Stimulated activated CD8-positive, alpha-beta memory T cell treated with anti-CD3 and anti-CD28 coated beads, Interleukin-15, amount 100 ng/mL, for 1 hour (primary cell): ENCODE measurements at regions not wholly inside any gene's neighbourhood (a gene's known extent, or its start where the extent isn't known, plus 50 kb on each side); places are given as distances from the start of the nearest gene placed in this dataset.

Experiments used
- DNase-seq: peaks from one replicate; pipeline ENCODE4 v3.0.0-alpha.2; 2020; ENCODE audit warnings: low read depth

GRCh38 chr11:116598556-116598955 lies 174.2 kb downstream of the BUD13 start:
- DNase-seq = no peak

DNA sequence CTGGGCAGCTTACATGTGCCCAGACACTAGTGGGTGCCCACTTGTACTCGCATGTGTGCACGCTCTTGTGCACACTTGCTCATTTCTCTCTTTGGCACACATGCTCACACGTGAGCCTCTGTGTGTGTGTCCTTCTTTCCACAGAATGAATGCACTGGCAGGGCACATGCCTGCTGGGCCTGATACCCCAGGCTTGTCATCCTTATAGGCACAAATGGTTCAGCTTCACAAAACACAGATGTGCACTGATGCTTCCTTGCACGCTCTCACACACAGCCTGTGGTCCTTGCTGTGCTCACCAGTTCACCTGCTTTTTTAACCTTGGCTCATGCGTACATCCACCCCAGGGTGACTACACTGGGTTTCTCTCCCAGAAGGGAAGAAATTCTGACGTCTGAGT lies 174.8 kb downstream of the BUD13 start:
- no peak for DNase-seq

DNA sequence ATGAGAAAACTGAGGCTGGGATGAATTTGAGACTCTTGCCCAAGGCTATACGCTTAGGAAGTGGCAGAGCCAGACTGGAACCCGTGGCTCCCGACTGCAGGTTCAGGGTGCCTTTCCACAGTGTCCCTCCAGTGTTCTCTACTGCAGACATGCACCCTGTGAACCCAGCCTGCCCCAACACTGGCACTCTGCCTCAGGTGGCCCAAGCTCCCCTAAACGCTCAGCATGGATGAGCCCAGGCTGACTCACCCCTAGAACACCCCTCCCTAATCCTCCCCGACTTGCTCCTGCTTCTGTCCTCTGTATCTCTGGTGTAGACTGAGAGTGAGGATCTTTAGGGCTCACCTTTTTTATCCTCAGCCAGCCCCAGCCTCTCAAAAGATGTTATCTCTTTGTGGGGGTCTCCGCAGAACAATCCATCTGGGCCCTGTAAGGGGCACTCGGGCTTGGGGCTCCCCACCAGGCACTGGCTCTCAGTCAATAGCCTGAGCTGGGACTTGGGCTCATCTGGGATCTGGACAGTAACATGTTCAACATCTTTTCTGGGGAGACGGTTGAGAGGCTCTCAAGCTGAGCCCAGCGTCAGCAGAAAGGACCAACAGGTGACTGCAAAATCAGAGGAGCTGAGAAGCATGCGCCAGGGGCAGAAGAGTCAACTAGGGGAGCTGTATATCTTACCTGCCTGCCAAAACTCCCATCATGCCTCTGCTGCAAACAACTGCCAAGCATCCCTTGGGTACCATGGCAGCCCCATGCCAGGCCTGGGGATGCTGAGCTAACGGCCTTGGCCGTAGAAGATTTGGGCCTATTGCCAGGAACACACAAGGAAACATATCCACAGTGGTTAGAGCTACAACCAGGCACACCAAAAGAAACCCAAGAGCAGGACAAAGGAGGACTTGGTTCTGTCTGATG lies 176.2 kb downstream of the BUD13 start:
- no peak for DNase-seq

- no peak for DNase-seq
Measured at GRCh38 chr11:116595305-116595880, 177.4 kb downstream of the BUD13 start.

GRCh38 chr11:116590844-116591570 lies 181.8 kb downstream of the BUD13 start:
- no peak for DNase-seq

DNA sequence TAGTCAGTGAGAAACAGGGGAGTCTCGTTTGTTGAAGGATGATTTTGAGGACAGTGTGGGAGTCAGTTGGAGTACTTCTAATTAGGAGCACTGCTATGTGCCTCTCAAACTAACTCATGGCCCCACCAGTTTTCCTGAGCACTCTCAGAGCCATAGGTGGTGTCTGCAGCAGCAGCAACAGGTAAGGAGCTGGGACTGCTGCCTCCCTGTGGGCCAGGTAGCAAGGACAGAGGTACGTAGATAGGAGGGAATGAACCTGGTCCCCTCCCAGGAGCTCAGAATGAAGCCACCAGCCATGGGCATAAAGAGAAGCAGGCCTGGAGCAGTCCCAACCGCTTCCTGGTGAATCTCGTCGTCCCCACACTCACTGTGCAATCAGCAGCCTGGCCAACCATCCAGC lies 183.4 kb downstream of the BUD13 start:
- DNase-seq = no peak

- no peak for DNase-seq
Measured at GRCh38 chr11:116586392-116586791, 186.4 kb downstream of the BUD13 start.

GRCh38 chr11:116582571-116582970 lies 190.2 kb downstream of the BUD13 start:
- DNase-seq = no peak

DNA sequence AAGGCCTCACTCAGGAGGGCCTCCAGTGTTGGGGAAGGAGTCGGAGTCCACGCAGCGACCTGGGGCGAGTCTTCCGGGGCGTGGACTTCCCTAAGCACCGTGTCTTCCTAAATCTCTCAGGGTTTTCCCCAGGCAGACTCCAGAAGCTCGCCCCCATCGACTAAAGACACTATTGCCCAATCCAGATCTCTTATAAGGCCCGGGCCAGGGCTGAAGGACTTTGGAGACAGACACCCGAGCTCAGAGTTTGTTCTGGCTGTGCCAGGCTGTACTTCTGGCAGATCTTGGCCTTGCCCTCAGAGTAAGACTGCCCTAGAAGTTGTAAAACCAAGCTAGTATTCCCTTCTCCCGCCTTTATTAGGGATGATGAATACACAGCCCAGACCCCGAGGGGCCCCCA lies 191.4 kb downstream of the BUD13 start:
- no peak for DNase-seq

DNA sequence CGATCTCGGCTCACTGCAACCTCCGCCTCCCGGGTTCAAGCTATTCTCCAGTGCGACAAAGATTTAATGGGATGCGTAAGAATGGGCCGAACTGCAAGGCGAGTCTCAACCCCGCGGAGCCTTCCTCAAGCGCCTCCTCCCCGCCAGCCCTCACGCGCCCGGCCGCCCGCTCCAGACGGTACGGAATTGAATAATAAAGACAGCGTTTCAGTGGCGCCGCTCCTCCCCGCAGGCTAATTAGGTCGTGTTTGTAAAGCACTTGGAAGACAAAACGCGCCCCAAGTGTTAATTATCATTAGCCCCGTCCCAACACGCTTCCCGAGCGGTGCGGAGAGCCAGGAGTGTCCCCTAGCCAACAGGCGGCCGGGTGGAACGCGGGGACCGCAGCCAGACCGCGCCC lies 192.0 kb downstream of the BUD13 start:
- DNase-seq = no peak

DNA sequence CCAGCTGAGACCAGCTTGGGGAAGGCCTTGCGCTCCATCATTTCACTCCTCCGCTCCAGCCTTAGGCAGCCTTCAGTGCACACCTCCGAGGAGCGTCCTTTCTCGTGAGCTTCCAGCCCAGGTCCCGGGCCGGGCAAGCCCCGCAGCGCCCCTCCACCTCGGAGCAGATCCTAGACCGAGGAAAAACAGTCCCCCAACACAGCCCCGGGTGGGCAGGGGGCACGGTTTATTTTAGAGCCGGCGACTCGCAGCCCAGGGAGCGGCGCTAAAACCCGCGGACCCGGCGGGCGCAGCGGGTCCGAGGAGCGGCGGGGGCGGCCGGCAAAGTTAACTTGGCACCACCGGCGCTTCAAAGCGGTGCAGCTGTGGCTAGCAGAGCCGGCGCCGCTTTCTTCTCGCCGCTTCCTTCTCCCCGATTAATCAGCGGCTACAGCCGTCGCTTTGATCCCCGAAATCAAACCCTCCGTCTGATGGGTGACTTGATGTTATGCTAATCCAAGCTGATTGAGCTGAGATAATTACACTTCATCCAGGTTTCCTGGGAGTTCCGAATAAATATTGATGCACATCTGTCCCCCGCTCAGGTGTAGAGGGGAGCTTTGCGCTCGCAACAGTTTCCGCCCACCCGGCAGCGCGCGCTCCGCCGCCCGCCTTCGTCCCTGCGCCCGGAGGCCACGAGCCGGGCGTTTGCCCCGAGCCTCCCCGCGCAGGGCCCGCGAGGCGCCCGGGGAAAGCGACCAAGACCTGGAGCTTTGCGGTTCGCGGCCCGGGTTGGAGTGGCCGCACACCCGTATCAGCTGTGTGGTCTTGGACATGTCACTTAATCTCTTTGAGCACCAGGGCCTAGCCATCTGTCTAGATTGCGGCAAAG lies 192.7 kb downstream of the BUD13 start:
- no peak for DNase-seq

GRCh38 chr11:116579031-116579653 lies 193.6 kb downstream of the BUD13 start:
- DNase-seq = no peak

DNA sequence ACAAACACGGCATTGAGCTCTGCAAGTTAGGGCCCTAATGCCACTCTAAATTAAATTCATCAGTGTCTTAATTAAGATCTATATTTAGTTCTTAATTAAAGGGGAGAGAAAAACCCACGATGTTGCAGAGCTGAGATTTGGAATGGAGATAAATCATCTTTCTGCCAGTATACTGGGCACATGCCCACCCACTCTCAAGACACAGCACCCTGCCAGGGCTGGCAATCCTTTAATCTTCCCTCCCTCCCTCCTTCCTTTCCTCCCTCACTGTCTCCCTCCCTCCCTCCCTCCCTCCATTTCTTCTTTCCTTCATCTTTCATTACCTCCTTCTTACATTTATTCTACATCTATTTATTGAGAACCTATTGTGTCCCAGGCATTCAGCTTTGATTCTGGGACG lies 194.8 kb downstream of the BUD13 start:
- no peak for DNase-seq

- no peak for DNase-seq
Measured at GRCh38 chr11:116577273-116577672, 195.5 kb downstream of the BUD13 start.

- no peak for DNase-seq
Measured at GRCh38 chr11:116576526-116576925, 196.3 kb downstream of the BUD13 start.

GRCh38 chr11:116567721-116568242 lies 205.0 kb downstream of the BUD13 start:
- no peak for DNase-seq

DNA sequence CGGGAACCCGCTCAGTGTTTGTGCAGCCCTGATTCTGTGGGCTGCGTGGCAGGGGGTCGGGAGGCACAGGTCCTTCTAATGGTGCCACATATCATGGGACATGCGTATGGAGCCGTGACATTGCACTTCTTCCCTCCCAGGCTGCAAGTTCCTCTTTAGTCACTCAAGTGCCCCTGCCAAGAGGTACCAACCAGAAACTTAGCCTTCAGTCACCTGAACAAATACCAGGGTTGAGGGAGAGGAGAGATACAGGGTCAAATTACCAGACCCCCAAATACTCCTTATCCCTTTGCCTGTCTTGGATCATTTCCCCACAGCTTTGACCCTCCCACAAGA lies 209.1 kb downstream of the BUD13 start:
- DNase-seq = no peak

GRCh38 chr11:116563028-116563711 lies 209.6 kb downstream of the BUD13 start:
- no peak for DNase-seq

DNA sequence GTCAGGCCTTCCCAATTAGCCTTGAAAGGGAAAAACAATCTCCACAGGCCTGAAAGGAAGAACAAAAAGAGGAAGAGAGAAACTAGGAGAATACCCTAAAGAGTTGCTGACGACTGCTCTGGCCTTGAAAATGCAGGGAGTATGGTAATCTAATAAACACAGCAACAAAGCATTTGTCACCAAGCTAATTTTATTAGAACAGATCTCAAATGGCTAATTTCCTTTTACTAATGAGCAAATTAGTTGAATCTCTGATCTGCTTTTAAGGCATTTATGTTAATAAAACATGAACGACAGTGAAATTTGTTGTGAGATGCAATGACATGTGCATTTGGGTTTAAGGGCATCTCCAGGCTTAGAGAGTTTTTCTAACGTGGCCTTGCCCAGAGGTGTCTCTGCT lies 212.2 kb downstream of the BUD13 start:
- DNase-seq = no peak

DNA sequence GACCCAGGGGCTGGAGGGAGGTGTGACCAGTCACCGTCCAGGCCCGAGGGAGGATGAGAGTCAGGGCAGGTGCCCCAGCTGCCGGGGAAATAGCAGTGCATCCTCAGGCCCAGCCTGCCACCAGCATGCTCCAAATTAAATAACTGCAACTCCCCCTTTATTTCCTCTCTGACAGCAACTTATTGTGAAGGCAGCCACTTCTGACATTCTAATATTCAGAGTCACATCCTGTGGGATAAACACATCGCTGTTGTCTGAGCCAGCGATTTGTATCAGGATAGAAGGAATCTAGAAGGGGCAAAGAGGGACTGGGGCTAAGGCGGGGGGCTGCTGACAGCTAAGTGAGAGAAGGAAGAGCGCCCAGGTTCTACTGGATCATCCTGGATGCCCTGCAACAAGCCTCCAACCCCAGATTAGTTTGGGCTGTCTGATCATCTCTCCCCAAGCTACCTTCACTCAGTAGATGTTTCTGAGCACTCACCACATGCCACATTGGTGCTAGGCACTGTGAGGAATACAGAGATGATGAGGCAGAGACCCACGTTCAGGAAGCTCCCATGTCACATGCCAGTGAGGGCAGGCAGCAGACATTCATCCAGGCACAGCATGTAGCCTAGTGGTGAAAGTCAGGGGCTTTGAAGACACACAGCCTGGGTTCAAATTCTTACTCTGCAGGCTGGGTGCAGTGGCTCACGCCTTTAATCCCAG lies 214.1 kb downstream of the BUD13 start:
- DNase-seq = no peak
